DOHH2 (cell line): ENCODE measurements at regions not wholly inside any gene's neighbourhood (a gene's known extent, or its start where the extent isn't known, plus 50 kb on each side); places are given as distances from the start of the nearest gene placed in this dataset.

Experiments used
- CTCF ChIP-seq: fragments of 200-600 bp; sonication (generic); IDR thresholded peaks from one replicate; pipeline ENCODE4 v1.5.1; 2014; ENCODE audit warnings: antibody characterized with exemption, mild to moderate bottlenecking, low read depth, low read length; ENCODE audit not compliant: poor library complexity, severe bottlenecking
- EZH2phosphoT487 ChIP-seq: fragments of 200-600 bp; sonication (generic); IDR thresholded peaks from 2 replicates; pipeline ENCODE4 v1.6.1; 2017; ENCODE audit warnings: borderline replicate concordance, mild to moderate bottlenecking, antibody characterized with exemption, low read length, moderate library complexity, mixed read lengths

- TF ChIP-seq CTCF (no peak), EZH2phosphoT487 (no peak)
These were observed 281.1 kb downstream of the NKX6-1 start for GRCh38 chr4:84218031-84218430.
